GM12892 (cell line): ENCODE measurements at regions not wholly inside any gene's neighbourhood (a gene's known extent, or its start where the extent isn't known, plus 50 kb on each side); places are given as distances from the start of the nearest gene placed in this dataset.
"Not testable (repeated sequence)": the region's sequence is repeated elsewhere in the genome, so short reads cannot be mapped to it uniquely, and the experiment has no call there.

Experiments used
- DNase-seq: peaks from one replicate; pipeline ENCODE4 v3.0.0; 2011; ENCODE audit not compliant: insufficient read length
- FAIRE-seq: peaks from 2 replicates; lab custom pipeline; 2011; peaks lifted over from hg19 to GRCh38; lab: Jason Lieb, UNC
- POLR2A ChIP-seq: IDR thresholded peaks from 2 replicates; pipeline ENCODE4 v1.6.1; 2011; ENCODE audit warnings: low read depth, low read length, control low read depth
- POLR2AphosphoS5 ChIP-seq: IDR thresholded peaks from 2 replicates; pipeline ENCODE4 v1.6.1; 2011; ENCODE audit warnings: low read depth, low read length, control low read depth
- TAF1 ChIP-seq: IDR thresholded peaks from 2 replicates; pipeline ENCODE4 v1.6.1; 2011; ENCODE audit warnings: low read depth, mild to moderate bottlenecking, control low read depth, low read length, borderline replicate concordance

GRCh38 chr5:85921590-85921989, 696.2 kb upstream of the COX7C start:
- FAIRE-seq (no peak), DNase-seq (no peak)
- TF ChIP-seq POLR2AphosphoS5 (no peak), TAF1 (no peak), POLR2A (no peak)

- FAIRE-seq (no peak), DNase-seq (no peak)
- TF ChIP-seq TAF1 (no peak), POLR2A (no peak), POLR2AphosphoS5 (no peak)
Observed at GRCh38 chr5:85927632-85928031, 690.1 kb upstream of the COX7C start.

- TF ChIP-seq TAF1 (no peak), POLR2A (no peak), POLR2AphosphoS5 (no peak)
- DNase-seq (no peak), FAIRE-seq (no peak)
Observed at GRCh38 chr5:85929713-85930112, 688.0 kb upstream of the COX7C start.

GRCh38 chr5:85931220-85931619, 686.5 kb upstream of the COX7C start:
- DNase-seq (no peak), FAIRE-seq (no peak)
- TF ChIP-seq POLR2AphosphoS5 = no peak
- TF ChIP-seq POLR2A = no peak
- TF ChIP-seq TAF1 = no peak

- DNase-seq (no peak), FAIRE-seq (no peak)
- TF ChIP-seq POLR2AphosphoS5 = no peak
- TF ChIP-seq TAF1 = no peak
- no peak for TF ChIP-seq POLR2A
Observed at GRCh38 chr5:85938201-85938600, 679.5 kb upstream of the COX7C start.

- DNase-seq (no peak), FAIRE-seq (no peak)
- TF ChIP-seq POLR2A = no peak
- no peak for TF ChIP-seq POLR2AphosphoS5
- no peak for TF ChIP-seq TAF1
Observed at GRCh38 chr5:85951707-85952210, 666.0 kb upstream of the COX7C start.

GRCh38 chr5:85952680-85953079, 665.1 kb upstream of the COX7C start:
- TF ChIP-seq POLR2AphosphoS5 = no peak
- TF ChIP-seq TAF1 = no peak
- no peak for TF ChIP-seq POLR2A
- DNase-seq = no peak
- FAIRE-seq = no peak

GRCh38 chr5:85967681-85968080, 650.1 kb upstream of the COX7C start:
- no peak for TF ChIP-seq POLR2A
- TF ChIP-seq POLR2AphosphoS5 = no peak
- TF ChIP-seq TAF1 = no peak
- FAIRE-seq (no peak), DNase-seq (no peak)

- TF ChIP-seq POLR2A (no peak), TAF1 (no peak), POLR2AphosphoS5 (no peak)
- DNase-seq (no peak), FAIRE-seq (no peak)
Observed at GRCh38 chr5:85972539-85972938, 645.2 kb upstream of the COX7C start.

- DNase-seq = no peak
- no peak for FAIRE-seq
- TF ChIP-seq TAF1 (no peak), POLR2A (no peak), POLR2AphosphoS5 (no peak)
Observed at GRCh38 chr5:85985167-85985566, 632.6 kb upstream of the COX7C start.

- FAIRE-seq (no peak), DNase-seq (no peak)
- TF ChIP-seq POLR2AphosphoS5 (no peak), TAF1 (no peak), POLR2A (no peak)
Observed at GRCh38 chr5:85990998-85991397, 626.7 kb upstream of the COX7C start.

- FAIRE-seq = not testable (repeated sequence)
Observed at GRCh38 chr5:85994653-85995052, 623.1 kb upstream of the COX7C start.

GRCh38 chr5:85998656-85999055, 619.1 kb upstream of the COX7C start:
- TF ChIP-seq POLR2AphosphoS5 = no peak
- no peak for TF ChIP-seq POLR2A
- no peak for TF ChIP-seq TAF1
- DNase-seq (no peak), FAIRE-seq (no peak)

More at GRCh38 chr5:85994653-85995052, 623.1 kb upstream of the COX7C start:
- DNase-seq = not testable (repeated sequence)
